ENCODE measurements at regions not wholly inside any gene's neighbourhood (a gene's known extent, or its start where the extent isn't known, plus 50 kb on each side); places are given as distances from the start of the nearest gene placed in this dataset.
"Not testable (repeated sequence)": the region's sequence is repeated elsewhere in the genome, so short reads cannot be mapped to it uniquely, and the experiment has no call there.

- no peaks in the 10 kb centered on the region for H3K4me1 ChIP-seq (ENCODE audit: control insufficient read depth in 4 of 4, insufficient read depth in 4 of 4, low read length in 3 of 4)
- WGBS: 55% methylated on average over 2 of the region's 2 CpGs
- H3K36me3 ChIP-seq (ENCODE audit: control insufficient read depth in 4 of 4, insufficient read depth in 3 of 4, low read depth in 1 of 4, low read length in 3 of 4): no peaks in the 10 kb centered on the region
- H3K27me3 ChIP-seq (ENCODE audit: control insufficient read depth in 4 of 4, insufficient read depth in 4 of 4, low read length in 3 of 4): peaks cover 0 to 2% (median 0%) of the 10 kb centered on the region in 4 donors
- no peaks in the 10 kb centered on the region for H3K9me3 ChIP-seq (ENCODE audit: control insufficient read depth in 4 of 4, low read length in 3 of 4)
- no peak overlapping the region for H3K27ac ChIP-seq (ENCODE audit: low read depth in 1 of 2, low read length in 2 of 2)
- DNase-seq (ENCODE audit: low spot score): no peak
- no peak overlapping the region for H3K4me3 ChIP-seq (ENCODE audit: low read depth in 1 of 3, low read length in 3 of 3)
- no peak overlapping the region for H3K9ac ChIP-seq (ENCODE audit: low read depth in 1 of 2, low read length in 2 of 2)
- TF ChIP-seq RXRA (IDR thresholded peaks at IDR 0.05) (no peak), EGR1 (IDR thresholded peaks at IDR 0.05; ENCODE audit: low read depth in 2 of 2) (no peak)
- TF ChIP-seq, protein P1, sequence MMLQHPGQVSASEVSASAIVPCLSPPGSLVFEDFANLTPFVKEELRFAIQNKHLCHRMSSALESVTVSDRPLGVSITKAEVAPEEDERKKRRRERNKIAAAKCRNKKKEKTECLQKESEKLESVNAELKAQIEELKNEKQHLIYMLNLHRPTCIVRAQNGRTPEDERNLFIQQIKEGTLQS (IDR thresholded peaks at IDR 0.05): no peak
Measured at GRCh38 chr7:82668676-82669075, 225.1 kb upstream of the CACNA2D1 start.

GRCh38 chr7:82665966-82666507 is 222.5 kb upstream of the CACNA2D1 start:
- H3K9ac ChIP-seq (ENCODE audit: low read depth in 1 of 2, low read length in 2 of 2): no peak overlapping the region
- no peaks in the 10 kb centered on the region for H3K36me3 ChIP-seq (ENCODE audit: control insufficient read depth in 4 of 4, insufficient read depth in 3 of 4, low read depth in 1 of 4, low read length in 3 of 4)
- no peaks in the 10 kb centered on the region for H3K27me3 ChIP-seq (ENCODE audit: control insufficient read depth in 4 of 4, insufficient read depth in 4 of 4, low read length in 3 of 4)
- TF ChIP-seq FOXA1 (IDR thresholded peaks at IDR 0.05) (no peak), NR2F2 (IDR thresholded peaks at IDR 0.05) (no peak), TAF1 (conservative IDR thresholded peaks at IDR 0.05) (no peak), RAD21 (IDR thresholded peaks at IDR 0.05) (no peak), HNF4A (conservative IDR thresholded peaks at IDR 0.05) (no peak), RXRA (IDR thresholded peaks at IDR 0.05) (no peak), HNF4G (IDR thresholded peaks at IDR 0.05) (no peak)
- TF ChIP-seq, protein P1 (IDR thresholded peaks at IDR 0.05): no peak
- TF ChIP-seq, protein P2, sequence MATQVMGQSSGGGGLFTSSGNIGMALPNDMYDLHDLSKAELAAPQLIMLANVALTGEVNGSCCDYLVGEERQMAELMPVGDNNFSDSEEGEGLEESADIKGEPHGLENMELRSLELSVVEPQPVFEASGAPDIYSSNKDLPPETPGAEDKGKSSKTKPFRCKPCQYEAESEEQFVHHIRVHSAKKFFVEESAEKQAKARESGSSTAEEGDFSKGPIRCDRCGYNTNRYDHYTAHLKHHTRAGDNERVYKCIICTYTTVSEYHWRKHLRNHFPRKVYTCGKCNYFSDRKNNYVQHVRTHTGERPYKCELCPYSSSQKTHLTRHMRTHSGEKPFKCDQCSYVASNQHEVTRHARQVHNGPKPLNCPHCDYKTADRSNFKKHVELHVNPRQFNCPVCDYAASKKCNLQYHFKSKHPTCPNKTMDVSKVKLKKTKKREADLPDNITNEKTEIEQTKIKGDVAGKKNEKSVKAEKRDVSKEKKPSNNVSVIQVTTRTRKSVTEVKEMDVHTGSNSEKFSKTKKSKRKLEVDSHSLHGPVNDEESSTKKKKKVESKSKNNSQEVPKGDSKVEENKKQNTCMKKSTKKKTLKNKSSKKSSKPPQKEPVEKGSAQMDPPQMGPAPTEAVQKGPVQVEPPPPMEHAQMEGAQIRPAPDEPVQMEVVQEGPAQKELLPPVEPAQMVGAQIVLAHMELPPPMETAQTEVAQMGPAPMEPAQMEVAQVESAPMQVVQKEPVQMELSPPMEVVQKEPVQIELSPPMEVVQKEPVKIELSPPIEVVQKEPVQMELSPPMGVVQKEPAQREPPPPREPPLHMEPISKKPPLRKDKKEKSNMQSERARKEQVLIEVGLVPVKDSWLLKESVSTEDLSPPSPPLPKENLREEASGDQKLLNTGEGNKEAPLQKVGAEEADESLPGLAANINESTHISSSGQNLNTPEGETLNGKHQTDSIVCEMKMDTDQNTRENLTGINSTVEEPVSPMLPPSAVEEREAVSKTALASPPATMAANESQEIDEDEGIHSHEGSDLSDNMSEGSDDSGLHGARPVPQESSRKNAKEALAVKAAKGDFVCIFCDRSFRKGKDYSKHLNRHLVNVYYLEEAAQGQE (IDR thresholded peaks at IDR 0.05): no peak
- no peak for DNase-seq (ENCODE audit: low spot score)
- no peak overlapping the region for H3K27ac ChIP-seq (ENCODE audit: low read depth in 1 of 2, low read length in 2 of 2)
- no peaks in the 10 kb centered on the region for H3K9me3 ChIP-seq (ENCODE audit: control insufficient read depth in 4 of 4, low read length in 3 of 4)
- H3K4me3 ChIP-seq (ENCODE audit: low read depth in 1 of 3, low read length in 3 of 3): no peak overlapping the region
- no peaks in the 10 kb centered on the region for H3K4me1 ChIP-seq (ENCODE audit: control insufficient read depth in 4 of 4, insufficient read depth in 4 of 4, low read length in 3 of 4)
- 55% methylated on average over 5 of the region's 5 CpGs for WGBS

DNA sequence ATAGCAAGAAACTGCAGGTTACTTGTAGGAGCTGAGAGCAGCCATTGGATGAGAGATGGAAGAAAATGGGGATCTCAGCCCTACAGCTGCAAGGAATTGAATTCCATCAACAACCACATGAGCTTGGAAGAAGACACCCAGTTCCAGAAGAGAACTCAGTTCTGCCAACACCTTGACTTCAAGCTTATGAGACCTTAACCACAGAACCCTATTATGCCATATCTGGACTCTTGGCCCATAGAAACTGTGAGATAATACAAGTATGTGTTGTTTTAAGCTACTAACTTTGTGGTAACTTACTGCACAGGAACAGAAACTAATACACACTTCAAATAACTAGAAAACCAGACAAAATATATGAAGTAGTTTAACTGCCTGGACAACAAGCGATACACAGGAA is 212.4 kb upstream of the CACNA2D1 start:
- Histone ChIP-seq H3K4me1 (ENCODE audit: control insufficient read depth in 4 of 4, insufficient read depth in 4 of 4, low read length in 3 of 4) (no peaks in the 10 kb centered on the region), H3K9me3 (ENCODE audit: control insufficient read depth in 4 of 4, low read length in 3 of 4) (peaks cover 0 to 2% (median 0%) of the 10 kb centered on the region in 4 donors), H3K4me3 (ENCODE audit: low read depth in 1 of 3, low read length in 3 of 3) (no peak overlapping the region), H3K9ac (ENCODE audit: low read depth in 1 of 2, low read length in 2 of 2) (no peak overlapping the region), H3K36me3 (ENCODE audit: control insufficient read depth in 4 of 4, insufficient read depth in 3 of 4, low read depth in 1 of 4, low read length in 3 of 4) (no peaks in the 10 kb centered on the region), H3K27me3 (ENCODE audit: control insufficient read depth in 4 of 4, insufficient read depth in 4 of 4, low read length in 3 of 4) (no peaks in the 10 kb centered on the region), H3K27ac (ENCODE audit: low read depth in 1 of 2, low read length in 2 of 2) (no peak overlapping the region)
- WGBS: 93% methylated on average over 1 of the region's 1 CpG
- no peak for TF ChIP-seq EGR1 (IDR thresholded peaks at IDR 0.05; ENCODE audit: low read depth in 2 of 2)
- no peak for TF ChIP-seq SP1 (IDR thresholded peaks at IDR 0.05)
- TF ChIP-seq GABPA (IDR thresholded peaks at IDR 0.05 in 1 of 2, conservative IDR thresholded peaks at IDR 0.05 in 1 of 2): no peak
- TF ChIP-seq FOXA2 (IDR thresholded peaks at IDR 0.05): no peak
- TF ChIP-seq HNF4G (IDR thresholded peaks at IDR 0.05): no peak
- no peak for TF ChIP-seq RXRA (IDR thresholded peaks at IDR 0.05)
- DNase-seq (ENCODE audit: low spot score): no peak

GRCh38 chr7:82650095-82650494 is 206.5 kb upstream of the CACNA2D1 start:
- not testable (repeated sequence) for H3K27me3 ChIP-seq (ENCODE audit: control insufficient read depth in 4 of 4, insufficient read depth in 4 of 4, low read length in 3 of 4); H3K9ac ChIP-seq (ENCODE audit: low read depth in 1 of 2, low read length in 2 of 2); DNase-seq (ENCODE audit: low spot score); H3K4me3 ChIP-seq (ENCODE audit: low read depth in 1 of 3, low read length in 3 of 3); H3K9me3 ChIP-seq (ENCODE audit: control insufficient read depth in 4 of 4, low read length in 3 of 4); H3K36me3 ChIP-seq (ENCODE audit: control insufficient read depth in 4 of 4, insufficient read depth in 3 of 4, low read depth in 1 of 4, low read length in 3 of 4); H3K27ac ChIP-seq (ENCODE audit: low read depth in 1 of 2, low read length in 2 of 2); H3K4me1 ChIP-seq (ENCODE audit: control insufficient read depth in 4 of 4, insufficient read depth in 4 of 4, low read length in 3 of 4)
- 83% methylated on average over 10 of the region's 10 CpGs for WGBS
